ENCODE measurements at regions not wholly inside any gene's neighbourhood (a gene's known extent, or its start where the extent isn't known, plus 50 kb on each side); places are given as distances from the start of the nearest gene placed in this dataset.

DNA sequence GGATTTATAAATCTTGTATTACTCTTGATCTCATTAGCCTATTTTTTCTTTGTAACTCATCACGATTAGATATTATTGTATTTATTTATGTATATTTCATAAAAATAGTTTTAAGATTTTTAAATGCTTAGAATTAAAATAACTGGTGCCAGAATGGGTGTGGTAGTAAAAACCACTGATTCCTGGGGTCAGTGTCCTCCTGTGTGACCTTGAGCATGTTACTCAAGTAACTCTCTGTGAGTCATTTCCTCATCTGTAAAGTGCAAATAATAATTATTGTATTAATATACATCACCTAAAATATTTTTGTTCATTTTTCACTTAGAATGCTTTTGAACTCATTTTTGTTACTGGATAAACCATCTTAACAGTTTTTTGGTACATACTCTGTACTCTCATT is 91.3 kb upstream of the TMEM229A start:
- TF ChIP-seq RELA (CRISPR knock-in tag; IDR thresholded peaks at IDR 0.05; ENCODE audit: borderline replicate concordance), result no peak
- no peak for TF ChIP-seq NFYB (CRISPR knock-in tag; conservative IDR thresholded peaks at IDR 0.05; ENCODE audit: low read depth)
- TF ChIP-seq, protein P1, sequence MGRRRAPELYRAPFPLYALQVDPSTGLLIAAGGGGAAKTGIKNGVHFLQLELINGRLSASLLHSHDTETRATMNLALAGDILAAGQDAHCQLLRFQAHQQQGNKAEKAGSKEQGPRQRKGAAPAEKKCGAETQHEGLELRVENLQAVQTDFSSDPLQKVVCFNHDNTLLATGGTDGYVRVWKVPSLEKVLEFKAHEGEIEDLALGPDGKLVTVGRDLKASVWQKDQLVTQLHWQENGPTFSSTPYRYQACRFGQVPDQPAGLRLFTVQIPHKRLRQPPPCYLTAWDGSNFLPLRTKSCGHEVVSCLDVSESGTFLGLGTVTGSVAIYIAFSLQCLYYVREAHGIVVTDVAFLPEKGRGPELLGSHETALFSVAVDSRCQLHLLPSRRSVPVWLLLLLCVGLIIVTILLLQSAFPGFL (CRISPR knock-in tag; IDR thresholded peaks at IDR 0.05; ENCODE audit: borderline replicate concordance), result no peak
- TF ChIP-seq, protein P2, sequence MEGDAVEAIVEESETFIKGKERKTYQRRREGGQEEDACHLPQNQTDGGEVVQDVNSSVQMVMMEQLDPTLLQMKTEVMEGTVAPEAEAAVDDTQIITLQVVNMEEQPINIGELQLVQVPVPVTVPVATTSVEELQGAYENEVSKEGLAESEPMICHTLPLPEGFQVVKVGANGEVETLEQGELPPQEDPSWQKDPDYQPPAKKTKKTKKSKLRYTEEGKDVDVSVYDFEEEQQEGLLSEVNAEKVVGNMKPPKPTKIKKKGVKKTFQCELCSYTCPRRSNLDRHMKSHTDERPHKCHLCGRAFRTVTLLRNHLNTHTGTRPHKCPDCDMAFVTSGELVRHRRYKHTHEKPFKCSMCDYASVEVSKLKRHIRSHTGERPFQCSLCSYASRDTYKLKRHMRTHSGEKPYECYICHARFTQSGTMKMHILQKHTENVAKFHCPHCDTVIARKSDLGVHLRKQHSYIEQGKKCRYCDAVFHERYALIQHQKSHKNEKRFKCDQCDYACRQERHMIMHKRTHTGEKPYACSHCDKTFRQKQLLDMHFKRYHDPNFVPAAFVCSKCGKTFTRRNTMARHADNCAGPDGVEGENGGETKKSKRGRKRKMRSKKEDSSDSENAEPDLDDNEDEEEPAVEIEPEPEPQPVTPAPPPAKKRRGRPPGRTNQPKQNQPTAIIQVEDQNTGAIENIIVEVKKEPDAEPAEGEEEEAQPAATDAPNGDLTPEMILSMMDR (IDR thresholded peaks at IDR 0.05), result no peak
- no peak for TF ChIP-seq SP1 (CRISPR knock-in tag; conservative IDR thresholded peaks at IDR 0.05)
- TF ChIP-seq, protein P3, sequence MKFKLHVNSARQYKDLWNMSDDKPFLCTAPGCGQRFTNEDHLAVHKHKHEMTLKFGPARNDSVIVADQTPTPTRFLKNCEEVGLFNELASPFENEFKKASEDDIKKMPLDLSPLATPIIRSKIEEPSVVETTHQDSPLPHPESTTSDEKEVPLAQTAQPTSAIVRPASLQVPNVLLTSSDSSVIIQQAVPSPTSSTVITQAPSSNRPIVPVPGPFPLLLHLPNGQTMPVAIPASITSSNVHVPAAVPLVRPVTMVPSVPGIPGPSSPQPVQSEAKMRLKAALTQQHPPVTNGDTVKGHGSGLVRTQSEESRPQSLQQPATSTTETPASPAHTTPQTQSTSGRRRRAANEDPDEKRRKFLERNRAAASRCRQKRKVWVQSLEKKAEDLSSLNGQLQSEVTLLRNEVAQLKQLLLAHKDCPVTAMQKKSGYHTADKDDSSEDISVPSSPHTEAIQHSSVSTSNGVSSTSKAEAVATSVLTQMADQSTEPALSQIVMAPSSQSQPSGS (CRISPR knock-in tag; IDR thresholded peaks at IDR 0.05; ENCODE audit: borderline replicate concordance, low read depth), result no peak
- TF ChIP-seq JUN (CRISPR knock-in tag; IDR thresholded peaks at IDR 0.05), result no peak
- TF ChIP-seq NR1H2 (CRISPR knock-in tag; IDR thresholded peaks at IDR 0.05), result no peak
- no peak for TF ChIP-seq GABPB1 (CRISPR knock-in tag; IDR thresholded peaks at IDR 0.05)
- TF ChIP-seq, protein P4, sequence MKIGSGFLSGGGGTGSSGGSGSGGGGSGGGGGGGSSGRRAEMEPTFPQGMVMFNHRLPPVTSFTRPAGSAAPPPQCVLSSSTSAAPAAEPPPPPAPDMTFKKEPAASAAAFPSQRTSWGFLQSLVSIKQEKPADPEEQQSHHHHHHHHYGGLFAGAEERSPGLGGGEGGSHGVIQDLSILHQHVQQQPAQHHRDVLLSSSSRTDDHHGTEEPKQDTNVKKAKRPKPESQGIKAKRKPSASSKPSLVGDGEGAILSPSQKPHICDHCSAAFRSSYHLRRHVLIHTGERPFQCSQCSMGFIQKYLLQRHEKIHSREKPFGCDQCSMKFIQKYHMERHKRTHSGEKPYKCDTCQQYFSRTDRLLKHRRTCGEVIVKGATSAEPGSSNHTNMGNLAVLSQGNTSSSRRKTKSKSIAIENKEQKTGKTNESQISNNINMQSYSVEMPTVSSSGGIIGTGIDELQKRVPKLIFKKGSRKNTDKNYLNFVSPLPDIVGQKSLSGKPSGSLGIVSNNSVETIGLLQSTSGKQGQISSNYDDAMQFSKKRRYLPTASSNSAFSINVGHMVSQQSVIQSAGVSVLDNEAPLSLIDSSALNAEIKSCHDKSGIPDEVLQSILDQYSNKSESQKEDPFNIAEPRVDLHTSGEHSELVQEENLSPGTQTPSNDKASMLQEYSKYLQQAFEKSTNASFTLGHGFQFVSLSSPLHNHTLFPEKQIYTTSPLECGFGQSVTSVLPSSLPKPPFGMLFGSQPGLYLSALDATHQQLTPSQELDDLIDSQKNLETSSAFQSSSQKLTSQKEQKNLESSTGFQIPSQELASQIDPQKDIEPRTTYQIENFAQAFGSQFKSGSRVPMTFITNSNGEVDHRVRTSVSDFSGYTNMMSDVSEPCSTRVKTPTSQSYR (CRISPR knock-in tag; IDR thresholded peaks at IDR 0.05), result no peak
- no peak for TF ChIP-seq ATF1 (CRISPR knock-in tag; IDR thresholded peaks at IDR 0.05)
- TF ChIP-seq, protein P5, sequence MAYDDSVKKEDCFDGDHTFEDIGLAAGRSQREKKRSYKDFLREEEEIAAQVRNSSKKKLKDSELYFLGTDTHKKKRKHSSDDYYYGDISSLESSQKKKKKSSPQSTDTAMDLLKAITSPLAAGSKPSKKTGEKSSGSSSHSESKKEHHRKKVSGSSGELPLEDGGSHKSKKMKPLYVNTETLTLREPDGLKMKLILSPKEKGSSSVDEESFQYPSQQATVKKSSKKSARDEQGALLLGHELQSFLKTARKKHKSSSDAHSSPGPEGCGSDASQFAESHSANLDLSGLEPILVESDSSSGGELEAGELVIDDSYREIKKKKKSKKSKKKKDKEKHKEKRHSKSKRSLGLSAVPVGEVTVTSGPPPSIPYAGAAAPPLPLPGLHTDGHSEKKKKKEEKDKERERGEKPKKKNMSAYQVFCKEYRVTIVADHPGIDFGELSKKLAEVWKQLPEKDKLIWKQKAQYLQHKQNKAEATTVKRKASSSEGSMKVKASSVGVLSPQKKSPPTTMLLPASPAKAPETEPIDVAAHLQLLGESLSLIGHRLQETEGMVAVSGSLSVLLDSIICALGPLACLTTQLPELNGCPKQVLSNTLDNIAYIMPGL (CRISPR knock-in tag; IDR thresholded peaks at IDR 0.05), result no peak
- no peak for TF ChIP-seq NFE2L1 (CRISPR knock-in tag; IDR thresholded peaks at IDR 0.05)
- TF ChIP-seq, protein P6, sequence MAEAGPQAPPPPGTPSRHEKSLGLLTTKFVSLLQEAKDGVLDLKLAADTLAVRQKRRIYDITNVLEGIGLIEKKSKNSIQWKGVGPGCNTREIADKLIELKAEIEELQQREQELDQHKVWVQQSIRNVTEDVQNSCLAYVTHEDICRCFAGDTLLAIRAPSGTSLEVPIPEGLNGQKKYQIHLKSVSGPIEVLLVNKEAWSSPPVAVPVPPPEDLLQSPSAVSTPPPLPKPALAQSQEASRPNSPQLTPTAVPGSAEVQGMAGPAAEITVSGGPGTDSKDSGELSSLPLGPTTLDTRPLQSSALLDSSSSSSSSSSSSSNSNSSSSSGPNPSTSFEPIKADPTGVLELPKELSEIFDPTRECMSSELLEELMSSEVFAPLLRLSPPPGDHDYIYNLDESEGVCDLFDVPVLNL (CRISPR knock-in tag; IDR thresholded peaks at IDR 0.05; ENCODE audit: borderline replicate concordance, low read depth), result no peak

Measured in WTC11 (cell line).